IMR-90 (cell line): ENCODE measurements at regions not wholly inside any gene's neighbourhood (a gene's known extent, or its start where the extent isn't known, plus 50 kb on each side); places are given as distances from the start of the nearest gene placed in this dataset.

Experiments
- ATAC-seq: fragments of 200-7000 bp; cut with Tn5 transposase; 2 replicates; pipeline ENCODE4 v1.9.1; 2020; ENCODE audit warnings: low read depth, mild to moderate bottlenecking, moderate library complexity
- BruUV-seq: library from RNA; stranded (reverse); fragments of 400-500 nt; replicated peaks from 2 replicates; lab custom pipeline; 2021; lab: Mats Ljungman, UMichigan
- CTCF ChIA-PET: fragments of 300-600 bp; formaldehyde crosslinking; extraction: SDS; loops from one replicate; lab custom pipeline; 2021; ENCODE audit warnings: antibody characterized with exemption; lab: Yijun Ruan, JAX
- POLR2A ChIA-PET: fragments of 300-600 bp; sonication (Branson Sonifier 250); formaldehyde crosslinking; loops from one replicate; lab custom pipeline; 2022; ENCODE audit warnings: antibody characterized with exemption; ENCODE audit not compliant: unreplicated experiment; lab: Charles Lee
- DNase-seq: peaks from one replicate; pipeline ENCODE4 v3.0.0; 2013
- H2AFZ ChIP-seq: replicated peaks from 2 replicates; pipeline ENCODE3; 2013; ENCODE audit warnings: low read length, mild to moderate bottlenecking; ENCODE audit not compliant: poor library complexity
- H2AK5ac ChIP-seq: 2 replicates; pipeline ENCODE4 v1.6.1; 2013; ENCODE audit warnings: low read depth, low read length, inconsistent platforms
- H2AK9ac ChIP-seq: replicated peaks from 2 replicates; pipeline ENCODE3; 2013; ENCODE audit warnings: mild to moderate bottlenecking, low read depth, low read length, moderate library complexity; ENCODE audit not compliant: poor library complexity
- H2BK120ac ChIP-seq: 2 replicates; pipeline ENCODE4 v1.6.1; 2013; ENCODE audit warnings: low read depth, low read length, inconsistent platforms
- H2BK15ac ChIP-seq: 3 replicates; pipeline ENCODE4 v1.6.1; 2013; ENCODE audit warnings: low read depth, low read length, inconsistent platforms
- H2BK20ac ChIP-seq: 2 replicates; pipeline ENCODE4 v1.6.1; 2013; ENCODE audit warnings: low read depth, mild to moderate bottlenecking, inconsistent platforms, low read length, moderate library complexity
- H2BK5ac ChIP-seq: 2 replicates; pipeline ENCODE4 v1.6.1; 2013; ENCODE audit warnings: mild to moderate bottlenecking, low read depth, low read length, inconsistent platforms; ENCODE audit not compliant: poor library complexity, severe bottlenecking
- H3K14ac ChIP-seq: replicated peaks from 2 replicates; pipeline ENCODE4 v1.6.1; 2013; ENCODE audit warnings: low read depth, low read length, inconsistent platforms
- H3K18ac ChIP-seq: 2 replicates; pipeline ENCODE4 v1.6.1; 2013; ENCODE audit warnings: low read depth, low read length, control low read depth
- H3K23ac ChIP-seq: 2 replicates; pipeline ENCODE4 v1.6.1; 2013; ENCODE audit warnings: low read depth, low read length, inconsistent platforms
- H3K27ac ChIP-seq: 2 replicates; pipeline ENCODE4 v1.5.1; 2013; ENCODE audit warnings: mild to moderate bottlenecking, control low read depth, low read length; ENCODE audit not compliant: insufficient read depth
- H3K27me3 ChIP-seq: 2 replicates; pipeline ENCODE4 v1.6.1; 2013; ENCODE audit warnings: low read length; ENCODE audit not compliant: control insufficient read depth, insufficient read depth
- H3K36me3 ChIP-seq: 2 replicates; pipeline ENCODE4 v1.6.1; 2013; ENCODE audit warnings: low read length, mixed read lengths; ENCODE audit not compliant: control insufficient read depth, insufficient read depth
- H3K4ac ChIP-seq: 2 replicates; pipeline ENCODE4 v1.6.1; 2013; ENCODE audit warnings: low read depth, low read length, inconsistent platforms
- H3K4me1 ChIP-seq: 2 replicates; pipeline ENCODE4 v1.6.1; 2013; ENCODE audit warnings: low read length, mixed read lengths; ENCODE audit not compliant: control insufficient read depth, insufficient read depth
- H3K4me2 ChIP-seq: 2 replicates; pipeline ENCODE4 v1.6.1; 2013; ENCODE audit warnings: low read depth, mild to moderate bottlenecking, control low read depth, low read length, moderate library complexity
- H3K4me3 ChIP-seq: 2 replicates; pipeline ENCODE4 v1.5.1; 2013; ENCODE audit warnings: low read depth, mild to moderate bottlenecking, control low read depth, low read length, moderate library complexity; ENCODE audit not compliant: insufficient read depth
- H3K56ac ChIP-seq: 2 replicates; pipeline ENCODE4 v1.6.1; 2013; ENCODE audit warnings: low read length, inconsistent platforms; ENCODE audit not compliant: insufficient read depth; ENCODE audit errors: extremely low read depth
- H3K79me1 ChIP-seq, 2 experiments: 2 replicates each; pipeline ENCODE4 v1.6.1; 2013; ENCODE audit warnings: low read length in 2 of 2, inconsistent platforms in 1 of 2, low read depth in 1 of 2
- H3K9ac ChIP-seq: 2 replicates; pipeline ENCODE4 v1.6.1; 2013; ENCODE audit warnings: low read depth, low read length, control low read depth
- H3K9me1 ChIP-seq: 2 replicates; pipeline ENCODE4 v1.6.1; 2013; ENCODE audit warnings: low read length, inconsistent platforms; ENCODE audit not compliant: insufficient read depth
- H3K9me3 ChIP-seq: 2 replicates; pipeline ENCODE4 v1.6.1; 2013; ENCODE audit warnings: low read length; ENCODE audit not compliant: control insufficient read depth, insufficient read depth
- H4K20me1 ChIP-seq: 2 replicates; pipeline ENCODE4 v1.6.1; 2013; ENCODE audit warnings: low read length, inconsistent platforms; ENCODE audit not compliant: insufficient read depth
- H4K5ac ChIP-seq: 2 replicates; pipeline ENCODE4 v1.6.1; 2013; ENCODE audit warnings: mild to moderate bottlenecking, low read depth, low read length, control low read depth
- H4K8ac ChIP-seq, 2 experiments: 2 replicates each; pipeline ENCODE4 v1.6.1; 2013; ENCODE audit warnings: low read depth in 2 of 2, low read length in 2 of 2, control low read depth in 1 of 2, inconsistent platforms in 1 of 2
- H4K91ac ChIP-seq: 2 replicates; pipeline ENCODE4 v1.6.1; 2013; ENCODE audit warnings: low read depth, low read length, inconsistent platforms; ENCODE audit not compliant: insufficient read depth
- BHLHE40 ChIP-seq: fragments of 150-350 bp; IDR thresholded peaks from 2 replicates; pipeline ENCODE4 v1.6.1; 2016; ENCODE audit warnings: mild to moderate bottlenecking, low read depth, low read length
- CEBPB ChIP-seq: IDR thresholded peaks from 2 replicates; pipeline ENCODE4 v1.6.1; 2012; ENCODE audit warnings: low read depth, low read length, improper control_type of control experiment
- CHD1 ChIP-seq: IDR thresholded peaks from 2 replicates; pipeline ENCODE4 v1.6.1; 2012; ENCODE audit warnings: low read depth, low read length, improper control_type of control experiment
- FOS ChIP-seq: fragments of 150-350 bp; IDR thresholded peaks from 2 replicates; pipeline ENCODE4 v1.6.1; 2016; ENCODE audit warnings: low read depth, low read length
- MAFK ChIP-seq: IDR thresholded peaks from 2 replicates; pipeline ENCODE4 v1.6.1; 2012; ENCODE audit warnings: low read depth, low read length, improper control_type of control experiment
- MXI1 ChIP-seq: IDR thresholded peaks from 2 replicates; pipeline ENCODE4 v1.6.1; 2012; ENCODE audit warnings: low read depth, mild to moderate bottlenecking, low read length, moderate library complexity, borderline replicate concordance
- POLR2A ChIP-seq: IDR thresholded peaks from 2 replicates; pipeline ENCODE4 v1.6.1; 2012; ENCODE audit warnings: mild to moderate bottlenecking, low read depth, low read length
- RAD21 ChIP-seq: IDR thresholded peaks from 2 replicates; pipeline ENCODE4 v1.6.1; 2012; ENCODE audit warnings: low read length, improper control_type of control experiment
- SMC3 ChIP-seq: fragments of 150-350 bp; IDR thresholded peaks from 2 replicates; pipeline ENCODE4 v1.6.1; 2016; ENCODE audit warnings: low read depth, mild to moderate bottlenecking, antibody characterized with exemption, low read length, moderate library complexity
- WGBS, 2 experiments: methylation state at CpG; one replicate each; pipeline versions ENCODE4 v1.1.5 to v1.1.7; 2013; ENCODE audit warnings: missing lambda C conversion rate in 2 of 2; ENCODE audit not compliant: insufficient read length in 1 of 2; ENCODE audit errors: extremely low coverage in 2 of 2; 5-methylcytosine and 5-hydroxymethylcytosine counted together
- dilution Hi-C: fragments of 300-500 bp; cut with HindIII; formaldehyde crosslinking; loops from one replicate; pipeline ENCODE4 v1.14.3; 2018; ENCODE audit warnings: low sequenced_read_pairs; ENCODE audit not compliant: unreplicated experiment
- in situ Hi-C: fragments of 300-500 bp; cut with MboI; formaldehyde crosslinking; loops from 3 replicates; pipeline ENCODE4 v1.14.3; 2019; ENCODE audit warnings: low sequenced_read_pairs, inconsistent platforms, mixed read lengths
- intact Hi-C: fragments of 100-400 bp; cut with micrococcal nuclease; formaldehyde crosslinking; loops from 2 replicates; pipeline ENCODE4 v1.10.0; 2022
- TF ChIP-seq, protein P1 (sequence below): conservative IDR thresholded peaks from 2 replicates; pipeline ENCODE4 v1.5.1; 2012; ENCODE audit warnings: mild to moderate bottlenecking, low read depth, low read length, improper control_type of control experiment
- TF ChIP-seq, protein P2 (sequence below): fragments of 150-350 bp; IDR thresholded peaks from 2 replicates; pipeline ENCODE4 v1.6.1; 2016; ENCODE audit warnings: low read depth, mild to moderate bottlenecking, low read length, moderate library complexity, borderline replicate concordance
- TF ChIP-seq, protein P3 (sequence below): fragments of 150-350 bp; IDR thresholded peaks from 2 replicates; pipeline ENCODE4 v1.6.1; 2017; ENCODE audit warnings: mild to moderate bottlenecking, antibody characterized with exemption, low read length, low read depth

DNA sequence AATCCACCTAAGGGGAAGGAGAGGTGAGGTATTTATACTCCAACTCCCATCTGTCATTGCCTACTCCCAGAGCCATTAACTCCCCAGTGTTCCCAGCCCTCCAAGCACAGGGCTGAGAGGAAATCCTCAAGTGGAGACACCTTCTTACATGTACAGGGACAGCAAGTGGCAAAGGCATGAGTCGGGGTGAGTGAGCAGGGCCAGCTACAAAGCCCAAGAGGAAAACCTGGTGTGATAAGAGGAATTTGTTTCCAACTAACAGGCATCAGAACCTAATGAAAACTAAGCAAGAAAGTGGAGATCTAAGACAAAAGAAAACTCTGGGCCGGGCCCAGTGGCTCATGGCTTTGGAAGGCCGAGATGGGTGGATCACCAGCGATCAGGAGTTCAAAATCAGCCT, 70.0 kb upstream of the SRSF6 start:
- H3K4me2 ChIP-seq, result no peak overlapping the region
- dilution Hi-C loops, result no loop called here
- H2AK5ac ChIP-seq, result no peak overlapping the region
- TF ChIP-seq, protein P1, sequence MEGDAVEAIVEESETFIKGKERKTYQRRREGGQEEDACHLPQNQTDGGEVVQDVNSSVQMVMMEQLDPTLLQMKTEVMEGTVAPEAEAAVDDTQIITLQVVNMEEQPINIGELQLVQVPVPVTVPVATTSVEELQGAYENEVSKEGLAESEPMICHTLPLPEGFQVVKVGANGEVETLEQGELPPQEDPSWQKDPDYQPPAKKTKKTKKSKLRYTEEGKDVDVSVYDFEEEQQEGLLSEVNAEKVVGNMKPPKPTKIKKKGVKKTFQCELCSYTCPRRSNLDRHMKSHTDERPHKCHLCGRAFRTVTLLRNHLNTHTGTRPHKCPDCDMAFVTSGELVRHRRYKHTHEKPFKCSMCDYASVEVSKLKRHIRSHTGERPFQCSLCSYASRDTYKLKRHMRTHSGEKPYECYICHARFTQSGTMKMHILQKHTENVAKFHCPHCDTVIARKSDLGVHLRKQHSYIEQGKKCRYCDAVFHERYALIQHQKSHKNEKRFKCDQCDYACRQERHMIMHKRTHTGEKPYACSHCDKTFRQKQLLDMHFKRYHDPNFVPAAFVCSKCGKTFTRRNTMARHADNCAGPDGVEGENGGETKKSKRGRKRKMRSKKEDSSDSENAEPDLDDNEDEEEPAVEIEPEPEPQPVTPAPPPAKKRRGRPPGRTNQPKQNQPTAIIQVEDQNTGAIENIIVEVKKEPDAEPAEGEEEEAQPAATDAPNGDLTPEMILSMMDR, result no peak
- no peak for TF ChIP-seq POLR2A
- TF ChIP-seq, protein P2, sequence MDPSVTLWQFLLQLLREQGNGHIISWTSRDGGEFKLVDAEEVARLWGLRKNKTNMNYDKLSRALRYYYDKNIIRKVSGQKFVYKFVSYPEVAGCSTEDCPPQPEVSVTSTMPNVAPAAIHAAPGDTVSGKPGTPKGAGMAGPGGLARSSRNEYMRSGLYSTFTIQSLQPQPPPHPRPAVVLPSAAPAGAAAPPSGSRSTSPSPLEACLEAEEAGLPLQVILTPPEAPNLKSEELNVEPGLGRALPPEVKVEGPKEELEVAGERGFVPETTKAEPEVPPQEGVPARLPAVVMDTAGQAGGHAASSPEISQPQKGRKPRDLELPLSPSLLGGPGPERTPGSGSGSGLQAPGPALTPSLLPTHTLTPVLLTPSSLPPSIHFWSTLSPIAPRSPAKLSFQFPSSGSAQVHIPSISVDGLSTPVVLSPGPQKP, result no peak
- no peak for TF ChIP-seq BHLHE40
- no peak for TF ChIP-seq MXI1
- no peak for TF ChIP-seq FOS
- no peak for TF ChIP-seq MAFK
- TF ChIP-seq CHD1, result no peak
- no peak for TF ChIP-seq SMC3
- TF ChIP-seq, protein P3, sequence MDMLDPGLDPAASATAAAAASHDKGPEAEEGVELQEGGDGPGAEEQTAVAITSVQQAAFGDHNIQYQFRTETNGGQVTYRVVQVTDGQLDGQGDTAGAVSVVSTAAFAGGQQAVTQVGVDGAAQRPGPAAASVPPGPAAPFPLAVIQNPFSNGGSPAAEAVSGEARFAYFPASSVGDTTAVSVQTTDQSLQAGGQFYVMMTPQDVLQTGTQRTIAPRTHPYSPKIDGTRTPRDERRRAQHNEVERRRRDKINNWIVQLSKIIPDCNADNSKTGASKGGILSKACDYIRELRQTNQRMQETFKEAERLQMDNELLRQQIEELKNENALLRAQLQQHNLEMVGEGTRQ, result no peak
- TF ChIP-seq RAD21, result no peak
- no peak for TF ChIP-seq CEBPB
- ChIA-PET CTCF (interaction anchor here (0.7 kb wide), 1 partner anchor 23 kb away, joined by 5 read pairs; no protein-coding TSS in a partner anchor), POLR2A (no interaction called here)
- H3K14ac ChIP-seq, result no peak overlapping the region
- H3K9me1 ChIP-seq, result no peaks in the 10 kb centered on the region
- H4K5ac ChIP-seq, result no peak overlapping the region
- no peaks in the 10 kb centered on the region for H3K79me1 ChIP-seq
- no peak overlapping the region for H2BK20ac ChIP-seq
- H2AK9ac ChIP-seq, result no peak overlapping the region
- H3K27me3 ChIP-seq, result no peaks in the 10 kb centered on the region
- H4K8ac ChIP-seq, result no peak overlapping the region
- DNase-seq, result no peak
- no peaks in the 10 kb centered on the region for H4K20me1 ChIP-seq
- no TSS peak for BruUV-seq
- no peak overlapping the region for H2BK15ac ChIP-seq
- no peak overlapping the region for H3K4ac ChIP-seq
- no peak overlapping the region for H3K56ac ChIP-seq
- in situ Hi-C loops, result no loop called here
- H3K4me1 ChIP-seq, result no peaks in the 10 kb centered on the region
- H4K91ac ChIP-seq, result no peak overlapping the region
- H3K9me3 ChIP-seq, result no peaks in the 10 kb centered on the region
- no peak overlapping the region for H2BK120ac ChIP-seq
- H3K36me3 ChIP-seq, result no peaks in the 10 kb centered on the region
- H3K9ac ChIP-seq, result no peak overlapping the region
- no peak overlapping the region for H2AFZ ChIP-seq
- WGBS, 2 experiments, result no CpG with 5 or more reads among the region's 4 CpGs
- H2BK5ac ChIP-seq, result no peak overlapping the region
- H3K18ac ChIP-seq, result no peak overlapping the region
- H3K27ac ChIP-seq, result no peak overlapping the region
- H3K4me3 ChIP-seq, result no peak overlapping the region
- intact Hi-C loops, result no loop called here
- no peak for ATAC-seq
- H3K23ac ChIP-seq, result no peak overlapping the region
